ENCODE measurements at regions not wholly inside any gene's neighbourhood (a gene's known extent, or its start where the extent isn't known, plus 50 kb on each side); places are given as distances from the start of the nearest gene placed in this dataset.

DNA sequence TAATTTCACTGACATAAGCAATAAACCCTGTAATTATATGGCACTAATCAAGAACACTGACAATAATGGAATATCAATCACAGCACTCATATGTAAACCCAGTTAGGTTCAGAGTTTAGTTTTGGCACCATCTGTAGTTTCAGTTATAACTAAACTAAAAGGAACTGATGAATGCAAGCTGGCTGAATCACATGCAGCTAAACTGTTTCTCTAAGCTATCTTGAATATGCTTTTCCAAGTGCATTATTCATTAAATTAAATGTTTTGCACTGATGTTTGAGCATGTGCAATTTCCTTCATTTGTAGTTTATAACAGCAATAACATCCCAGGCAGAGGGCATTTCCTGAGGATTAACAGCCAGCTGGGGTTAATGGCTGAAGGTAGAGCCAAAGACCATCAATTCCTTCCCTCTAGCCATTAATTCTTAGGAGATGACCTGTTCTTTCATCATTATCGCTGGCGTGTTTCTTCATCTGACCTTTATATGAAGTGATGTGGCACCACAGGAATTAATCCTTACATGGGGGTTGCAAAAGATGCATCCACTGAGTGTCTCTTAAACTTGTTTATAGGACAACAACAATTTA, 562.8 kb upstream of the IGFBP7 start:
- Histone ChIP-seq H3K9me2 (ENCODE audit: insufficient read depth) (peaks cover 4% of the 10 kb centered on the region), H2AFZ (no peak overlapping the region), H4K20me1 (replicated peaks; ENCODE audit: insufficient read depth) (no peaks in the 10 kb centered on the region), H3F3A (replicated peaks; ENCODE audit: low read depth) (no peaks in the 10 kb centered on the region), H3K27ac (ENCODE audit: low read depth) (no peak overlapping the region), H3K79me2 (replicated peaks; ENCODE audit: insufficient read depth) (no peaks in the 10 kb centered on the region), H3K4me2 (no peak overlapping the region), H3K36me3 (ENCODE audit: insufficient read depth) (no peaks in the 10 kb centered on the region), H3K4me3 (no peak overlapping the region), H3K27me3 (ENCODE audit: insufficient read depth) (no peaks in the 10 kb centered on the region), H3K4me1 (ENCODE audit: insufficient read depth) (peaks cover 1% of the 10 kb centered on the region; the same call in 1 of the 2 replicates)
- H3K4me1 Mint-ChIP-seq: peaks cover 2% of the 10 kb centered on the region; the same call in 1 of the 3 replicates
- no peak overlapping the region for H3K27ac Mint-ChIP-seq
- H3K36me3 Mint-ChIP-seq (ENCODE audit: low read depth): no peaks in the 10 kb centered on the region
- H3K9me3 Mint-ChIP-seq: no peaks in the 10 kb centered on the region
- no peaks in the 10 kb centered on the region for H3K27me3 Mint-ChIP-seq (ENCODE audit: insufficient read depth, low read depth, poor library complexity)
- DNase-seq (ENCODE audit: low spot score) (no peak), ATAC-seq (no peak)
- no peak for TF ChIP-seq ZNF331 (CRISPR knock-in tag; IDR thresholded peaks at IDR 0.05; ENCODE audit: low read depth)
- TF ChIP-seq ZNF114 (CRISPR knock-in tag; IDR thresholded peaks at IDR 0.05): no peak
- TF ChIP-seq EZH2phosphoT487 (IDR thresholded peaks at IDR 0.05; ENCODE audit: unreplicated experiment): no peak
- TF ChIP-seq POLR2AphosphoS5 (IDR thresholded peaks at IDR 0.05; ENCODE audit: low read depth): no peak
- no peak overlapping the region for H3K4me3 Mint-ChIP-seq

DNA sequence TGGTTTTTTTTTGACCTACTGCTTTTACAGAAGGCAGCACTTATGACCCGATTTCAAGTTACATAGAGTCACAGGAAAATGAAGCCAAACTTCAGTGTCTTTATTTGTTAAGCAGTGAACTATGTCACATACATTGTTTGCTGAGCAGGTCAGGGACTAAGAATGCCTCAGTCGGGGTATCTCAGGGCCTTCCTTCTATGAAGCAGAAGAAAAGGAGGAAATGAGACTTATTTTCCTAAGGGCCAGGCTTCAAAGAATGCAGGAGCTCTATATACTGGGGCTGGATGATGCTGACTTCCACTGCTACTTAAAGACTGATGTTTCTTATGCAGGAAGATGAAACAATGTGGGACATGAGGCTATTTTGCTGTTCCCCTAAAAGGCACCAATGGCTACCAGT, 558.4 kb upstream of the IGFBP7 start:
- Mint-ChIP-seq H3K4me3 (no peak overlapping the region), H3K27ac (no peak overlapping the region)
- ATAC-seq: no peak
- TF ChIP-seq EZH2 (IDR thresholded peaks at IDR 0.05; ENCODE audit: low read depth, unreplicated experiment) (no peak), NANOG (IDR thresholded peaks at IDR 0.05; ENCODE audit: borderline replicate concordance) (no peak), STAT1 (IDR thresholded peaks at IDR 0.05; ENCODE audit: unreplicated experiment) (no peak), POLR2AphosphoS5 (IDR thresholded peaks at IDR 0.05; ENCODE audit: low read depth) (no peak), CREB1 (CRISPR knock-in tag; IDR thresholded peaks at IDR 0.05; ENCODE audit: low read depth) (no peak), EZH2phosphoT487 (IDR thresholded peaks at IDR 0.05; ENCODE audit: unreplicated experiment) (no peak), ZNF114 (CRISPR knock-in tag; IDR thresholded peaks at IDR 0.05) (no peak), JUNB (IDR thresholded peaks at IDR 0.05; ENCODE audit: unreplicated experiment) (no peak), ZNF331 (CRISPR knock-in tag; IDR thresholded peaks at IDR 0.05; ENCODE audit: low read depth) (no peak)
- TF ChIP-seq, protein P1, sequence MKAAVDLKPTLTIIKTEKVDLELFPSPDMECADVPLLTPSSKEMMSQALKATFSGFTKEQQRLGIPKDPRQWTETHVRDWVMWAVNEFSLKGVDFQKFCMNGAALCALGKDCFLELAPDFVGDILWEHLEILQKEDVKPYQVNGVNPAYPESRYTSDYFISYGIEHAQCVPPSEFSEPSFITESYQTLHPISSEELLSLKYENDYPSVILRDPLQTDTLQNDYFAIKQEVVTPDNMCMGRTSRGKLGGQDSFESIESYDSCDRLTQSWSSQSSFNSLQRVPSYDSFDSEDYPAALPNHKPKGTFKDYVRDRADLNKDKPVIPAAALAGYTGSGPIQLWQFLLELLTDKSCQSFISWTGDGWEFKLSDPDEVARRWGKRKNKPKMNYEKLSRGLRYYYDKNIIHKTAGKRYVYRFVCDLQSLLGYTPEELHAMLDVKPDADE (IDR thresholded peaks at IDR 0.05): no peak
- TF ChIP-seq, protein P2, sequence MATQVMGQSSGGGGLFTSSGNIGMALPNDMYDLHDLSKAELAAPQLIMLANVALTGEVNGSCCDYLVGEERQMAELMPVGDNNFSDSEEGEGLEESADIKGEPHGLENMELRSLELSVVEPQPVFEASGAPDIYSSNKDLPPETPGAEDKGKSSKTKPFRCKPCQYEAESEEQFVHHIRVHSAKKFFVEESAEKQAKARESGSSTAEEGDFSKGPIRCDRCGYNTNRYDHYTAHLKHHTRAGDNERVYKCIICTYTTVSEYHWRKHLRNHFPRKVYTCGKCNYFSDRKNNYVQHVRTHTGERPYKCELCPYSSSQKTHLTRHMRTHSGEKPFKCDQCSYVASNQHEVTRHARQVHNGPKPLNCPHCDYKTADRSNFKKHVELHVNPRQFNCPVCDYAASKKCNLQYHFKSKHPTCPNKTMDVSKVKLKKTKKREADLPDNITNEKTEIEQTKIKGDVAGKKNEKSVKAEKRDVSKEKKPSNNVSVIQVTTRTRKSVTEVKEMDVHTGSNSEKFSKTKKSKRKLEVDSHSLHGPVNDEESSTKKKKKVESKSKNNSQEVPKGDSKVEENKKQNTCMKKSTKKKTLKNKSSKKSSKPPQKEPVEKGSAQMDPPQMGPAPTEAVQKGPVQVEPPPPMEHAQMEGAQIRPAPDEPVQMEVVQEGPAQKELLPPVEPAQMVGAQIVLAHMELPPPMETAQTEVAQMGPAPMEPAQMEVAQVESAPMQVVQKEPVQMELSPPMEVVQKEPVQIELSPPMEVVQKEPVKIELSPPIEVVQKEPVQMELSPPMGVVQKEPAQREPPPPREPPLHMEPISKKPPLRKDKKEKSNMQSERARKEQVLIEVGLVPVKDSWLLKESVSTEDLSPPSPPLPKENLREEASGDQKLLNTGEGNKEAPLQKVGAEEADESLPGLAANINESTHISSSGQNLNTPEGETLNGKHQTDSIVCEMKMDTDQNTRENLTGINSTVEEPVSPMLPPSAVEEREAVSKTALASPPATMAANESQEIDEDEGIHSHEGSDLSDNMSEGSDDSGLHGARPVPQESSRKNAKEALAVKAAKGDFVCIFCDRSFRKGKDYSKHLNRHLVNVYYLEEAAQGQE (IDR thresholded peaks at IDR 0.05; ENCODE audit: unreplicated experiment): no peak
- TF ChIP-seq, protein P3, sequence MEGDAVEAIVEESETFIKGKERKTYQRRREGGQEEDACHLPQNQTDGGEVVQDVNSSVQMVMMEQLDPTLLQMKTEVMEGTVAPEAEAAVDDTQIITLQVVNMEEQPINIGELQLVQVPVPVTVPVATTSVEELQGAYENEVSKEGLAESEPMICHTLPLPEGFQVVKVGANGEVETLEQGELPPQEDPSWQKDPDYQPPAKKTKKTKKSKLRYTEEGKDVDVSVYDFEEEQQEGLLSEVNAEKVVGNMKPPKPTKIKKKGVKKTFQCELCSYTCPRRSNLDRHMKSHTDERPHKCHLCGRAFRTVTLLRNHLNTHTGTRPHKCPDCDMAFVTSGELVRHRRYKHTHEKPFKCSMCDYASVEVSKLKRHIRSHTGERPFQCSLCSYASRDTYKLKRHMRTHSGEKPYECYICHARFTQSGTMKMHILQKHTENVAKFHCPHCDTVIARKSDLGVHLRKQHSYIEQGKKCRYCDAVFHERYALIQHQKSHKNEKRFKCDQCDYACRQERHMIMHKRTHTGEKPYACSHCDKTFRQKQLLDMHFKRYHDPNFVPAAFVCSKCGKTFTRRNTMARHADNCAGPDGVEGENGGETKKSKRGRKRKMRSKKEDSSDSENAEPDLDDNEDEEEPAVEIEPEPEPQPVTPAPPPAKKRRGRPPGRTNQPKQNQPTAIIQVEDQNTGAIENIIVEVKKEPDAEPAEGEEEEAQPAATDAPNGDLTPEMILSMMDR (conservative IDR thresholded peaks at IDR 0.05; ENCODE audit: low read depth in 2 of 2): no peak

More for the DNA sequence above, 558.4 kb upstream of the IGFBP7 start:
- H3K27me3 Mint-ChIP-seq (ENCODE audit: insufficient read depth, low read depth, poor library complexity): no peaks in the 10 kb centered on the region
- no peaks in the 10 kb centered on the region for H3K27me3 ChIP-seq (ENCODE audit: insufficient read depth)
- H3K79me2 ChIP-seq (replicated peaks; ENCODE audit: insufficient read depth): no peaks in the 10 kb centered on the region
- peak; percentile 1 for DNase-seq (ENCODE audit: low spot score)
- H3K4me1 ChIP-seq (ENCODE audit: insufficient read depth): no peaks in the 10 kb centered on the region
- peak overlapping the region; percentile 63; the same call in 1 of the 2 replicates for H2AFZ ChIP-seq
- no peaks in the 10 kb centered on the region for H3F3A ChIP-seq (replicated peaks; ENCODE audit: low read depth)
- no peaks in the 10 kb centered on the region for H4K20me1 ChIP-seq (replicated peaks; ENCODE audit: insufficient read depth)
- no peak overlapping the region for H3K4me3 ChIP-seq
- H3K9me3 Mint-ChIP-seq: no peaks in the 10 kb centered on the region
- no peaks in the 10 kb centered on the region for H3K36me3 ChIP-seq (ENCODE audit: insufficient read depth)
- no peak overlapping the region for H3K4me2 ChIP-seq
- H3K27ac ChIP-seq (ENCODE audit: low read depth): no peak overlapping the region
- no peaks in the 10 kb centered on the region for H3K4me1 Mint-ChIP-seq
- peaks cover 4% of the 10 kb centered on the region; the same call in 1 of the 2 replicates for H3K9me2 ChIP-seq (ENCODE audit: insufficient read depth)
- H3K36me3 Mint-ChIP-seq (ENCODE audit: low read depth): no peaks in the 10 kb centered on the region

All from GM23338 (cell line).